ENCODE measurements at regions not wholly inside any gene's neighbourhood (a gene's known extent, or its start where the extent isn't known, plus 50 kb on each side); places are given as distances from the start of the nearest gene placed in this dataset.
"Not testable (repeated sequence)": the region's sequence is repeated elsewhere in the genome, so short reads cannot be mapped to it uniquely, and the experiment has no call there.

DNA sequence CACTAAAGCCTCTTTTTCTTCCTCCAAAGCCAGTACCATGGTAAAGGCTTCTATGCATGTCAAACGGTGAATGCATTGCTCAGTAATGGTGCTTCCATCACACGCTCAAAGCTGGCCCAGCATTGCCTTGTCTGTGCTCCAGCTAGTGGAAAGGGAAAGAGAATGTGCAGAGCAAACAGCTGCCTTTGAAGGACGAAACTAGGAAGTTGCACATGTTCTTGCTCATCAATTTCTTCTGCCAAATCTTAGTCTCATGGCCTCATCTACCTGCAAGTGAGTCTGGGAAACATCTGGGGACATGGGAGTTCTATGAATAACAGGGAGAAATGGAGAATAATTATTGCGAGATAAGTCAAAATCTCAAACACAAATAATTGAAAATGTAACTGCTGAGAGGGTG lies 216.5 kb upstream of the SSTR4 start:
- DNase-seq (ENCODE audit: low read depth in 2 of 2), result no peak

DNA sequence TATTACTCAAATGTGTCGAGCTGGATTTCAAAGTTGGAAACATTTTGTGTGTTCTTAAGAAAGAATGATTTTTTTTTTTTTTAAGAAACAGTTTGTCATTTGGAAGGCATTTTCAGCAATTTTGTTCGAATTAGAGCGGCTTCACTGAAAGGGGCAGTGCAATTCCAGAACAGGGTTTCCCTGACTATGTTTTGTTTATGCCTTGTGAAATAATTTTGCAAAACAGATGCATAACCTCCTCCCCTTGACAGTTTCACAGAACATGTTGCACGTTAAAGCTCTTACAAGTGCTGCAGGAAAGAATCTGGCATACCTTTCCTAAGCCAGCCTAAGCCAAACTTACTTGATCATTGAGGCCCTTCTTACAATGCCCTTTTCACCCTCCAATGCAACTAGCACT lies 216.0 kb upstream of the SSTR4 start:
- no peak for DNase-seq (ENCODE audit: low read depth in 2 of 2)

DNA sequence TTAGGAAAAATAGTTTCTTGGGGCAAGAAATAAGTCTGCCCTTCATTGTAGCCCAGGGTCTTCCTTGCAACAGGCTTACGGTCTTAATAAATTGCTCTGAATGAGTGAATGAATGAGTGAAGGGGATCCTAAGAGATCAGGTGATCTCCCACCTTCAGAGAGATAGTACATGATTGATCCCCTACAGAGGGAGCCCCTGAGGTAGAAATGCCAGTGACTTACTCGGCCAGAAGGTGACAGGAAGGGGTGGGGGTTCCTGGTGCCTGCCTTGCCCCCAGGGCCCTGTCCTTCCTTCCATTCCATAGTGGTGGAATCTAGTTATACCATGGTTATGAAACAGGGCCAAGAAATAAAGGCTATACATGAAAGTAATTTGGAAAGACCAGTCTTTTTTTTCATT lies 215.3 kb upstream of the SSTR4 start:
- DNase-seq (ENCODE audit: low read depth in 2 of 2), result no peak

DNA sequence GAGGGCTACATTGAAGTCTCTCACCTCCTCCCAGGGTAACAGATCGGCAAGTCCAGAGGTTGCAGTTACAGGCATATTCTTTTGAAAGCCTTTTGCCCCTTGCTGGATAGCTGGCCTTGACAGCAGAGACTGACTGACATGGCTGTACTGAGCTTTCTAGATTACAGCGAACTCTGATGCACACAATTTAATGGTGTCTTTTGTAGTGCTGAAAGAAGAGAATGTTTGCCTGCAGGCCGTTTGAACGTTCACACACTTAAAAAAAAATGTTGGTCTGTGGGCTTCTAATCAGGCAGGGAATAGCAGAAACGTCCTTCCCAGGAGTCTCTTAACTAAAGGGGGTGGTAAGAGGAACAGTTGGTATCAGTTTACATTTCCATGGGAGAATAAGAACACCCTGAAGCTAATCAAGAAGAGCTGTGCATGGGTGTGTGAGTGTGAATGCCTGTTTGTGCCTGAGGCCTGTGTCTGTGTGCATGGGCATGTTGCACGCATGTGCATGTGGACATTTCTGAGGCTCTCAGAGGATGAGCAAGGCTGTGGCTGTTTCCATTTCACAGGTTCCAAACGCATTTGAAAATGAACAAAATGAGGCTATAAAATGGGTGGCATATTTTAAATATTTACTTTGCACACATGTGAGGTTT lies 213.9 kb upstream of the SSTR4 start:
- DNase-seq (ENCODE audit: low read depth in 2 of 2), result no peak

DNA sequence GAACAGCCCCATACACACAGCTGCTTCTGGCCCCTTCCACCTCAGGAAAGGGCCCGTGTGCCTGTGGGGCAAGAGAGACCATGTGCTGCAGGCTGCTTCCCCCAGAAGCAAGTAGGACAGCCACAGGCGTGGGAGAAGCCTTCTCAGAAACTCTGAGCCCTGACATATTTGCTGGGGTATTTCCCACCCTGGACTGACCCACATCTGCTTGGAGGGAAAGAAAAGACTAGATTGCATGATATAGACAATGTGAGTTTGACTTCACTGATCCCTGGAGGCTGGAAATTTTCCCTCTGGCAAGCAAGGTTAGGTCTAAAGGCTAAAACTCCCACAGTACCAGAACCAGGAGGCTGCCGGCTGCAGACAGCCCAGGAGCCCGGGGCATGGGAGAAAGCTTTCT lies 213.3 kb upstream of the SSTR4 start:
- no peak for DNase-seq (ENCODE audit: low read depth in 2 of 2)

DNA sequence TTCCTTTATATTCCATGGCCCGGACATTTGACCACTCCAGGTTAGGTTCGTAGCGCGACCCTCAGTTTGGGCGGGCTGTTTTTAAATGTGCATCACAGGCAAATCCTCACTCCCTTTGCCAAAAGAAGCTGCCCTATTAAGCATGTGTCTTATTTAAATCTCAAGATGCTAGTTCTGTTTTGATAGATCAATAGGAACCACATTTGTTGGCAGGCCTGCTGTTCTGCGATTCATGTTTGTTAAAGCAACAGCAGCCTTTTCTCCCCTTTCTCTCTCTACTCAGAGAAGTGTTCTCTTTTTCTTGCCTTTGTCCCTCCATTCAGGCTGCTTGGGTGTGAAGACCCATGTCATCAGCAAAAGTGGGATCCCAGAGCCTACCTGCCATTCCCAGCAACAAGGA lies 212.0 kb upstream of the SSTR4 start:
- DNase-seq (ENCODE audit: low read depth in 2 of 2), result no peak

DNA sequence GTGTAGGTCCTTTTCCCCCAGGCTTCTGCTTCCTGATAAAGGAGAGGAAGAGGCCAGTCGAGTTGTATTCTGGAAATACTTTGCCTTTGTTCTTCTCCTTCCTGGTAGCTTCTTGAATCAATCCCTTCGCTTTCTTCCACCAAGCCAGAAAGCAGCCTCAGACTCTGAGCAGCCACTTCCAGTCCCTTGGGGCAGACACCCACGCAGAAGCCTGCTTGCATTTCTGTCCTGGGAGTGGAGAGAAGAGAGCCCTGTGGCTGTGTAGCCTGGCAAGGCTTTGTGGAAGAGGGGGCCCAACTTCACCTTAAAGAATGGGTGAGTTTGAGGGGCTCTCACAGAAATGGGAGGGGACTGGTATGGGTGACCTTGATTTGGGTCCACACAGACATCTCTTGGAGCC lies 211.0 kb upstream of the SSTR4 start:
- DNase-seq (ENCODE audit: low read depth in 2 of 2), result no peak

DNA sequence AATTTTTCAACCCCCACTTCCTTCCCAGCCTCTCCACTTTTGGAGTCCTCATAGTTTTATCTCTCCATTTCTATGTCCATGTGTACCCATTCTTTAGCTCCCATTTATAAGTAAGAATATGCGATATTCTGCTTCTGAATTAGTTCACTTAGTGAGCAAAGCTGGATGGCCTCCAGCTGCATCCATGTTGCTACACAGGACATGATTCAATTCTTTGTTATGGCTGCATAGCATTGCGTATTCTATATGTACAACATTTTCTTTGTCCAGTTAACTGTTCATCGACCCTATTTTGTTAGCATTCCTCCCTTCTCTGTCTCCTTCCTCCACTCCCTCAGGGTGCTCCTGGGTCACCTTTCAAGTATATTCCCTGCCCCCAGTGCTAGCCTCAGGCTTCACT lies 210.0 kb upstream of the SSTR4 start:
- no peak for DNase-seq (ENCODE audit: low read depth in 2 of 2)

DNA sequence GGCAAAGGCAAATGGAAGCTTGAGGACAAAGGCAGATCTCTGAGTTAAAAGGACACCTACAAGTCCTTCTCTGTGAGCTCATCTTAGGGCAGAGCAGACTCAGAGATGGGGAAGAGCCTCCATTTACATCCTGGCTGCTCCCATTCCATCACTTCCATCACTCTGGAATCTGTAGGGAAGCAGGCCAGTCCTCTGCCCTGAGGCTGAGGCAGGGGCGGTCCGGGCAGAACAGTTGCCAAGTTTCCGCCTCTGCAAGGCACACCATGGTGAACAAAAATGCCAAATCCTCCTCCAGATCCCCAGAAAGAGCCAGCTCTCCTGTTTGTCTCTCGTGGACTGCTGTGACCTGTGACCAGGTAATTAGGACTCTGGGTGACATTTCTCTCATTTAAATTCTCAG lies 209.6 kb upstream of the SSTR4 start:
- DNase-seq (ENCODE audit: low read depth in 2 of 2), result no peak

DNA sequence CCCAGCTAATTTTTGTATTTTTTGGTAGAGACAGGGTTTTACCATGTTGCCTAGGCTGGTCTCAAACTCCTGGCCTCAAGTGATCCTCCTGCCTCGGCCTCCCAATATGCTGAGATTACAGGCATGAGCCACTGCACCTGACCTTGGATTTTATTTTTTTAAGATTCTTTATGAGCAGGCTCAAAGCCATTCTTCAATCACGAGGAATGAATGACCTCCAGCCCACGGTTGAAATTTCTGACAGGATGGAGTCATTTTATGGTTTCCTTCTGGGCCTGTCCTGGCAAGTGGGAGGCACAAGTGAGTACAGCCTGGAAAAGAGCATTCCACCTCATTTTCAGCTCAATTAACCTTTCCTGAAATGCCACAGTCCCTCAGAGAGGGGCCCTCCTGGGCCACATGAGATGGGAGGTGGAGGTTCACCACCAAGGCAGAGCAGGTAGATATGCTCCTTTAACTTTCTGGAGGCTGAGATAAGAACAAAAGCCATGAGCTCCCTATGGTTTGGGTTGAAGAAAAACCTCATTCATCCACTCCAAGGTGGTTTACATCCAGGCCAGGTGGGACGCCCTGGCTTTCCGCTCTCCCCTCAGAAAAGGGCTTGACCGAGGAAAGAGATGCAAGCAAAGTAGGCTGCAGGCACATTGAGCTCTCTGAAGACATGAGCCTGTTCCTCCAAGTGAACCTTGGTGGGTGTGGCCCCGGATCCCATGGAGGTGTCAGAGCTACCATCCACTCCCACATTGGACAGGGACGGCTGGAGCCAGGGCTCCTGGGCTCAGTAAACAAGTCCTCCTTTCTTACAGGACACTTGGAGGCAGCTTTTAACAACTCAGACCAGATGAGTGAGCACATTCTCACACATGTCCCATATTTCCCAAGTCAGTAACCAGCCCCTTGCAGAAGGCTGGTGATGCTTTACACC lies 208.5 kb upstream of the SSTR4 start:
- no peak for DNase-seq (ENCODE audit: low read depth in 2 of 2)

DNA sequence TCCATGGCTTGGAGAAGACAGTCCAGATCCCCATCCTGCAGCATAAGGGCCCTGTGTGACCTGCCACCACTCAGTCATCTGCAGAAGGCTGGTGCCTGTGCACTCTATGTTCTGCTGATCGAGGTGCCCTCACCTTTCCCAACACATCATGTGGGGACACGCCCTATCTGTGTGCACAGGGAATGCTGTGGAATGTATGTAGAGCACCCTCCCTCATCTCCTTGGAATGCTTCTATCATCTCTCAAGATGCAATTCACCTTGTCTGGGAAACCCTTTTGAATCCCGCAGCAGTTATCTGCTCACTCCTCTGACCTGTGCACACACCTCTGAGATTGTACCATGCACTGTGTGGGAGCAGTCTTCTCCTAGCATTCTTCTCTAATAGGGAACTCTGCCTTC lies 207.2 kb upstream of the SSTR4 start:
- no peak for DNase-seq (ENCODE audit: low read depth in 2 of 2)

DNA sequence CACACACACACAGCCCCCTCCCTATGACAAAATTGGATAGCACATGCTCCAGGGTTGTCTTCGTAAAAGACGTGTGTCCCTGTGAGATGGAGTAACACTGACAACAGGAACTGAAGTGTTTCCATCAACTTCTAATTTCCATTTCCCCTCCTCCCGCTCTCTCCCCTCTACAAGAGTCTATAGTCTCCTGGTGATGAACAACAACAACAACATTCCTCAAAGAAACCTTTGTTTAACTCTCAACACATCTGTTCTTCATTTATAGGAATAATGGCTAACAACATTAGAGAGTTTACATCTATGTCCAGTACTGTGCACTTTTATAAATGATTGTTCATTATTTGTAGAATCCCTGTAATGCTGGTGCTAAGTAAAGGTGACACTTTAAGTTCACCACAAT lies 205.8 kb upstream of the SSTR4 start:
- DNase-seq (ENCODE audit: low read depth in 2 of 2), result no peak

DNA sequence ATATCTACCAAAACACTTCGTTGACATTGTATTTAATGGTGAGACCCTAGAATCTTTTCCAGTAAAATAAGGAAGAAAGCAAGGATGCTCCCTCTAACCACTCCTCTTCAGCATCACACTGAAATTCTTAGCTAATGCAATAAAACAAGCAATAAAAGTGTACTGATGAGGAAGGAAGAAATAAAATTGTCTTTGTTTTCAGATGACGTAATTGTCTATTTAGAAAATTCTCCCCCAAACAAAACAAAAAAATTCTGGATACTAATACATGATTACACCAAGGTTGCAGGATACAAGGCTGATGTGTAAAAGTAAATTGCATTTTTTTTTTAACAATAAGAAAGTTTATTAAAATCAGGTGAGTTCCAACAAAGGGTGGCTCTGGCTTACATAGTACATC lies 205.0 kb upstream of the SSTR4 start:
- DNase-seq (ENCODE audit: low read depth in 2 of 2), result no peak

DNA sequence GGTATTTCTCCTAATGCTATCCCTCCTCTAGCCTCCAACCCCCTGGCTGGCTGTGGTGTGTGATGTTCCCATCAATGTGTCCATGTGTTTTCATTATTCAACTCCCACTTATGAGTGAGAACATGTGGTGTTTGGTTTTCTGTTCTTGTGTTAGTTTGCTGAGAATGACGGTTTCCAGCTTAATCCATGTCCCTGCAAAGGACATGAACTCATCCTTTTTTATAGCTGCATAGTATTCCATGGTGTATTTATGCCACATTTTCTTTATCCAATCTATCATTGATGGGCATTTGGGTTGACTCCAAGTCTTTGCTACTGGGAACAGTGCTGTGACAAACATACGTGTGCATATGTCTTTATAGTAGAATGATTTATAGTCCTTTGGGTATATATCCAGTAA lies 204.4 kb upstream of the SSTR4 start:
- not testable (repeated sequence) for DNase-seq (ENCODE audit: low read depth in 2 of 2)

DNA sequence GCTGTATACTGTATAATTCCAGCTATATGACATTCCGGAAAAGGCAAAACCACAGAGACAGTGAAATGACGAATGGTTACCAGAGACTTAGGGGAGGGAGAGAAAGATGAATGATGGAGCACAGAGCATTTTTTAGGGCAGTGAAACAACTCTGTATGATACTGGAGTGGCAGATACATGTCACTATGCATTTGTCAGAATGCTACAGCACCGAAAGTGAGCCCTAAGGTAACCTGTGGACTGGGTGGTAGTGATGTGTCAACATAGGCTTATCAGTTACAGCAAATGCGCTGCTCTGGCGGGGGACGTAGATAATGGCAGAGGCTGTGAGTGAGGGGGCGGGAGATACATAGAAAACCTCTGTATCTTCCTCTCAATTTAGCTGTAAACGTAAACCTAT lies 201.3 kb upstream of the SSTR4 start:
- no peak for DNase-seq (ENCODE audit: low read depth in 2 of 2)

DNA sequence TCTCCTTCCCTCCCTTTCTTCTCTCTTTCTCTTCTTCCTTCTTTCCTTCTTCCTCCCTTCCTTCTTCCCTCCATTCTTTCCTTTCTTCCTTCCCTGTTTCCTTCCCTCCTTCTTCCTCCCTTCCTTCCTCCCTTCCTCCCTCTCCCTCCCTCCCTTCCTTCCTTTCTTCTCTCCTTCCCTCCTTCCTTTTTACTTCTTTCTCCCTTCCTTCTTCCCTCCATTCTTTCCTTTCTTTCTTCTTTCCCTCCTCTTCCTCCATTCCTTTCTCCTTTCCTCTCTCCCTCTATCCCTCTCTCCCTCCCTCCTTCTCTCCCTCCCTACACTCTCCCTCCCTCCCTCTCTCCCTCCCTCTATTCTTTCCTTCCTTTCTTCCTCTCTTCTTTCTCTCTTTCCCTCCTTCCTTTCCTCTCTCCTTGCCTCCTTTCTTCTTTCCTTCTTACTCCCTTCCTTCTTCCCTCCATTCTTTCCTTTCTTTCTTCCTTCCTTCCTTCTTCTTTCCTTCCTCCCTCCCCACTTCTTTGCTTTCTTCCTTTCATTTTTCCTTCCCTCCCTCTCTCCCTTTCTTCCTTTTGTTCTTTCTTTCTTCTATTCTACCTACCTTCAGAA lies 200.4 kb upstream of the SSTR4 start:
- DNase-seq (ENCODE audit: low read depth in 2 of 2), result no peak

DNA sequence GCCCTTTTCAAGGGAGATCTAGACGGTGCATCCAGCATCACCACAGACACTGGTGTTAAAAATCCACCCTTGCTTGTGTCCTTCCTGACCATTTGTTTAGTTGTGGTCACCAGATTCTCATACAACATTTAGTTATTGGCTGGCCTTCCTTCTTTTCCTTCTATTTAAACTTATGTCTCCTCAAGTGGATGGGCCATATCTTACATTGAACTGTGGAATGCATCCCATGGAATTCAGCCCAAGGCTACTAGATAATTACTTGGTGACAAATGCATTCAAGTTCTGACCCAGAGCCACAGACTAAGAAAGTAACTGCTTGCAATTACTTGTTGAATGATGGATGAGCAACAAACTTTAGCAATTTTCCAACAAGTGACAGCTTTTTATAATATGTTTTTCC lies 198.9 kb upstream of the SSTR4 start:
- no peak for DNase-seq (ENCODE audit: low read depth in 2 of 2)

DNA sequence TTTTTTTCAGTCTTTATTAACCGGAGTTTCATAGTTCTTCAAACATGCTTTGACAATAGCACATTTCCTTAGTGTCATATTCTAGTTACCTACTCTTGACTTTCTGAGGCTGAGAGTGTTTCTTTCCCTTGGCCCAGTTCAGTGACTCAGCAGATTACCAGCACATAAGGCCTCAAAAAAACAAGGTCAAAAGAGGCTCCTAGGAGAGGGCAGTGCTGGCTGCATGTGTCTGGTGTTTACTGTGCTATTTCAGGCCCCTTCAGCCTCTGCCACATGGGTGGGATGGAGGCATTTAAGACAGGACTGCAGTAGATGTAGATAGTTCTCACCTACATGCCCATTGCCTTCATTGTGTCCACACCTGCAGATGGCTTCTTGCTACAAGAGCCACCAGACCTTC lies 198.2 kb upstream of the SSTR4 start:
- no peak for DNase-seq (ENCODE audit: low read depth in 2 of 2)

DNA sequence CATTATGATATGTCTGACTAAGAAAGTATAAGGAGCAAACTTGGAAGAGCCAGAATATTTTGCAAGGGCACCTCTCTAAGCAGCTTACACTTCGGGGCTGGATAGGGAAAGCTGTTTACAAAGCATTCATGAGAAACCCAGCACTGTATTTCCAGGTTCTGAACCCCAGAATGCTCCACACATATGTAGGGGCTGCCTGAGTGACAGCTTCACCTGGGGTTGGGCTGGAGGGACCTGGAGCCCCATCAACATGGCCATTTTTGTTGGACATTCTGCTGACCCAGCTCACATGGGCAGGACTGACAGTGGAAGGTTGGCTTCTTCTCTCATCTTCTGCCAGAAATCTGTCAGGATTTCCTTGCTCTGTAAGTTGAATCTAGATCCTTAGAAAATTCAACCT lies 197.1 kb upstream of the SSTR4 start:
- no peak for DNase-seq (ENCODE audit: low read depth in 2 of 2)

DNA sequence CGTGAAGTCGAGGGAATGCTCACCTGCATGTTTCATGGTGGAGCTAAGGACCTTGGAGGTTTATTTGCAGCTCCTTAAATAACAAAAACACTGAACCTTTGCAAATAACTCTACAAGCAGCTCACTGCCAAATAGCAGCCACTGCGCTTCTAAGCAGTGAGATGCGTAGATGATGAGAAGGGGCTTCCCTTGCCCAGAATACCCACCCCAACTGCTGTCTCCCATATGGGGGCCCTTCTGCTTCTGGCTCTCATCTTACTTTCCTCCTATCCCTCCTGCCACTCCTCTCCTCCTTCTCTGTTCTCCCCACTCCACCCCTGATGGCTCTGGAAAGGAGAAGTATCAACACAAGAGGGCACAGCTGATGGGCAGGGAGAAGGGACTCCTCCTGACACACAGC lies 193.3 kb upstream of the SSTR4 start:
- DNase-seq (ENCODE audit: low read depth in 2 of 2), result no peak

DNA sequence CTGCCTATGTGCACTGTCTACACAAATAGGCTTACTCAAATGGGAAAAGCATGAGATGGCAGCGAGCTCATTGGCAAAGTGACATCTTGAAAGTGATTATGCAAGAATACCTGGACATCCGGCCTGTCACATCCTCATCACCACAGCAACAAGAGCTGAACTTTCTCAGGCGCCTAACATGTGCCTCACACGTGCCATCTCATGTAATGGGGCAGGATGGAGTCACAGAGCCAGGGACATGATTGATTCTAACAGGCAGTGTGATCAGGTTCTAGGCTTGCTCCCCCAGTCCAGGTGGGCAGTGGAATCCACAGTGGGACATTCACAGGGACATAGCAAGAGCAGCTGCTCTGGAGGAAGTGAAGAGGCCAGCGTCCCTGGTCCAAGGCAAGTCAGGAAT lies 192.3 kb upstream of the SSTR4 start:
- no peak for DNase-seq (ENCODE audit: low read depth in 2 of 2)

DNA sequence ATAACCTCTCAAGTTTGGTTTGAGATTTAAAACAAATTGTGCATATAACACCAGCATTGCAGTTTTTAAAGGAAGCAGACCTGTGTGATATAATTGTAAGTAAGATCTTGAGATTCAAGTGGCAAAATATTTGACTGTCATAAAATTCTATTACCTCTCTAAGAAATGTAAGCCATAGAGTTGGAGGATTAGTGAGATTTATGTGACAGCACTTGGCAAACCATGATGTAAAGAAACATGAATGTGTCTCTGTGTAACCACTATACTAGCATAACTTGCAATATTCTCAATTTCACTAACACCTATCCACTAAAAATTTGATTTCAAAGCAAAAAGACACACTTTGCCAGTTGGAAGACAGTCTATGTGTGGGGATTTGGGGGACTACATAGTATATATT lies 190.2 kb upstream of the SSTR4 start:
- no peak for DNase-seq (ENCODE audit: low read depth in 2 of 2)

DNA sequence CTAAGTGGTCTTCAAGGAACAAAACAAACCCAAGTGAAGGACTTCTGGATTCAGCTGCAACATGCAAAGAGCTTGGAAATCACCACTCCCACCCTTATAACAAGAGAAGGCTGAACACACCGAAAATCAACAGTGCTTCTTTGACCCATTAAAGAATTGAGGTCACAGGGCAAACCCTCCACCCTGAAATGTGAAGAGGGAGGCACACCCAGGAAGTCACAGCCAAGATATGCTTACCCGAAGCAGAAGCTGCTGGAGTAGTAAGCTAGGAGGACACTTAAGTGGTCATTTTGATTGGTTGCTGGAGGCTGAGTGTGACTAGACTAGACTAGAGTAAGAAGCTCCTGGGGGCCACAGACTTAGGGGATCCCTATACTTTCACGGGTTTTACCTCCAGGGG lies 188.2 kb upstream of the SSTR4 start:
- DNase-seq (ENCODE audit: low read depth in 2 of 2), result no peak
